ENCODE measurements at regions not wholly inside any gene's neighbourhood (a gene's known extent, or its start where the extent isn't known, plus 50 kb on each side); places are given as distances from the start of the nearest gene placed in this dataset.

GRCh38 chr3:106212665-106213222 is 343.9 kb upstream of the CBLB start:
- DNase-seq (ENCODE audit: low spot score): no peak
- Histone ChIP-seq H3K4me3 (no peak overlapping the region), H3K27ac (no peak overlapping the region)
- no peak for TF ChIP-seq CTCF (IDR thresholded peaks at IDR 0.05)

GRCh38 chr3:106213954-106214353 is 345.1 kb upstream of the CBLB start:
- no peak overlapping the region for H3K27ac ChIP-seq
- H3K4me3 ChIP-seq: no peak overlapping the region
- no peak for TF ChIP-seq CTCF (IDR thresholded peaks at IDR 0.05)
- DNase-seq (ENCODE audit: low spot score): no peak

GRCh38 chr3:106214641-106215040 is 345.8 kb upstream of the CBLB start:
- Histone ChIP-seq H3K27ac (no peak overlapping the region), H3K4me3 (no peak overlapping the region)
- no peak for DNase-seq (ENCODE audit: low spot score)
- TF ChIP-seq CTCF (IDR thresholded peaks at IDR 0.05): no peak

- no peak overlapping the region for H3K27ac ChIP-seq
- DNase-seq (ENCODE audit: low spot score): no peak
- H3K4me3 ChIP-seq: no peak overlapping the region
- TF ChIP-seq CTCF (IDR thresholded peaks at IDR 0.05): no peak
Measured at GRCh38 chr3:106215047-106215446, 346.2 kb upstream of the CBLB start.

- H3K27ac ChIP-seq: no peak overlapping the region
- DNase-seq (ENCODE audit: low spot score): no peak
- no peak overlapping the region for H3K4me3 ChIP-seq
- TF ChIP-seq CTCF (IDR thresholded peaks at IDR 0.05): no peak
Measured at GRCh38 chr3:106217745-106218144, 348.9 kb upstream of the CBLB start.

- DNase-seq (ENCODE audit: low spot score): no peak
- TF ChIP-seq CTCF (IDR thresholded peaks at IDR 0.05): no peak
- no peak overlapping the region for H3K27ac ChIP-seq
- no peak overlapping the region for H3K4me3 ChIP-seq
Measured at GRCh38 chr3:106227068-106227467, 358.3 kb upstream of the CBLB start.

GRCh38 chr3:106228271-106228670 is 359.5 kb upstream of the CBLB start:
- no peak for TF ChIP-seq CTCF (IDR thresholded peaks at IDR 0.05)
- Histone ChIP-seq H3K27ac (no peak overlapping the region), H3K4me3 (no peak overlapping the region)
- DNase-seq (ENCODE audit: low spot score): no peak
